Brain microvascular endothelial cell (primary cell): ENCODE measurements at regions not wholly inside any gene's neighbourhood (a gene's known extent, or its start where the extent isn't known, plus 50 kb on each side); places are given as distances from the start of the nearest gene placed in this dataset.
A peak's percentile ranks its signal among the peaks of the same experiment; 100 is the strongest.

Source experiments
- DNase-seq: peaks from one replicate; pipeline ENCODE4 v3.0.0-alpha.2; 2020
- H3K27ac ChIP-seq: fragments of 250-450 bp; sonication (Bioruptor Pico); 2 replicates; pipeline ENCODE4 v1.5.1; 2020; ENCODE audit warnings: mild to moderate bottlenecking, moderate library complexity
- H3K27me3 ChIP-seq: fragments of 250-450 bp; sonication (Bioruptor Pico); replicated peaks from 2 replicates; pipeline ENCODE4 v1.5.1; 2020; ENCODE audit warnings: mild to moderate bottlenecking
- H3K36me3 ChIP-seq: fragments of 250-450 bp; sonication (Bioruptor Pico); replicated peaks from 2 replicates; pipeline ENCODE4 v1.5.1; 2020; ENCODE audit warnings: mild to moderate bottlenecking
- H3K4me3 ChIP-seq: 2 replicates; pipeline ENCODE4 v1.5.1; 2011; ENCODE audit warnings: low read depth, mild to moderate bottlenecking, control low read depth, low read length, moderate library complexity
- CTCF ChIP-seq: IDR thresholded peaks from 2 replicates; pipeline ENCODE4 v1.5.1; 2011; ENCODE audit warnings: low read depth, mild to moderate bottlenecking, moderate library complexity, low read length, control low read depth, inconsistent platforms; ENCODE audit errors: missing control alignments
- in situ Hi-C: cut with HindIII; loops from 2 replicates; pipeline ENCODE4 v1.10.0; 2017; ENCODE audit warnings: low sequenced_read_pairs, low pct_ligation_motif_present

DNA sequence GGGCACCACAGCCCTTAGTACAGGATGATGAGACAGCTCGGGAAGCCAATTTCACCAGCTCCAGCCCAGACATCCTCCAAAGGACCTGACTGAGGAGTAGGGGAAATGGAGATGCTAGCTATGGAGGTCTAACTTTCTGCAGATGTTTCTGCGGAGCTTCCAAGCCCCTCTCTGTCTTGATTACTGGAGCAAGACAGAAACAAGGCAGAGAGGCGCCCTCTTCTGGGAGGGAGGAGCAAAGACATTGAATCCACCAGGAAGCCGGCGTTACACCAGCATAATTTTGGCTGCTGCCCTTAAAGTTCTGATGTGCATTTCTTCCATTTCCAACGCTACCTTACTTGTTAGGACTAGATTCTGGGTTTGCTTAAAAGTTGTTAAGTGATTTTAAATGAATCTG is 107.3 kb upstream of the HSD17B12 start:
- in situ Hi-C loops, result no loop called here
- peaks cover 70% of the 10 kb centered on the region for H3K27me3 ChIP-seq
- H3K36me3 ChIP-seq, result no peaks in the 10 kb centered on the region
- DNase-seq, result no peak
- H3K4me3 ChIP-seq, result no peak overlapping the region
- TF ChIP-seq CTCF, result peak; percentile 79
- no peak overlapping the region for H3K27ac ChIP-seq

DNA sequence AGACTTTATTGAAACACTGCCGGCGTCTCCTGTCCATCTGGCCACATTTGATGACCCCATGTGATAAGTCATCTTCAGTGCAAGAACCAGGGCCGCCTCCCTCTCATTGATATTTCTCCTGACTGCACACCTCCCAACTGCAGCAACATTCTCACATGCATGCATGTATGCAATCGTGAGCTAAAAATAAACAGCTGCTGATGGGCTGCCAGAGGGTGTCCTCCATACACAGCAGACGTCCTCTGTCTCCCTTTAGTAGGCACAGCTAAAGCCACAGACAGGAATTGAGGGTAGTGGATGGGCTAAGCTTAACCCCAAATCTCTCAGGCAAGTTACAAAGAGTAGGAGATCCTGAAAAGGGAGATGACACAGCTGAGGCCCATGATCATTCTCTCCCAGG is 106.7 kb upstream of the HSD17B12 start:
- Histone ChIP-seq H3K4me3 (no peak overlapping the region), H3K36me3 (no peaks in the 10 kb centered on the region), H3K27ac (no peak overlapping the region), H3K27me3 (peaks cover 75% of the 10 kb centered on the region)
- no peak for TF ChIP-seq CTCF
- in situ Hi-C loops, result no loop called here
- no peak for DNase-seq

DNA sequence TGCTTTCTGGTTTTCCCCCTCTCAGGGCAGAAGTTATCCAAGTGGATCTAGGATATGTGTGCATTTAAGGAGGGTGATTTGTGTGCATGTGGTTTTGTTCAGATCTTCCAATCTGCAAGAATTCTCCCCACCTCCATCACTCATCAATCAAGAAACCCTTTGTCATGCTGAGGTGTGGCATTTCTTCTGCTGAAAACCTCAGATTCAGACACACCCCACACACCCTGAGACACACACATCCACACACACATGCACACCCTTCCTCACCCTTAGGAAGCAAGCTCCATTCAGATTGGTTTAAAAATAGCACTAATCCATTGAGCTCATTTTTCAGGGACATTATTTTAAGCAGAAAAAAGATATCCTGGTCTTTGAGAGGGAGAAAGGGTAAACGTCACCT is 106.1 kb upstream of the HSD17B12 start:
- no peak overlapping the region for H3K4me3 ChIP-seq
- TF ChIP-seq CTCF, result no peak
- no peak for DNase-seq
- H3K27me3 ChIP-seq, result peaks cover 73% of the 10 kb centered on the region
- in situ Hi-C loops, result no loop called here
- H3K36me3 ChIP-seq, result no peaks in the 10 kb centered on the region
- H3K27ac ChIP-seq, result no peak overlapping the region

DNA sequence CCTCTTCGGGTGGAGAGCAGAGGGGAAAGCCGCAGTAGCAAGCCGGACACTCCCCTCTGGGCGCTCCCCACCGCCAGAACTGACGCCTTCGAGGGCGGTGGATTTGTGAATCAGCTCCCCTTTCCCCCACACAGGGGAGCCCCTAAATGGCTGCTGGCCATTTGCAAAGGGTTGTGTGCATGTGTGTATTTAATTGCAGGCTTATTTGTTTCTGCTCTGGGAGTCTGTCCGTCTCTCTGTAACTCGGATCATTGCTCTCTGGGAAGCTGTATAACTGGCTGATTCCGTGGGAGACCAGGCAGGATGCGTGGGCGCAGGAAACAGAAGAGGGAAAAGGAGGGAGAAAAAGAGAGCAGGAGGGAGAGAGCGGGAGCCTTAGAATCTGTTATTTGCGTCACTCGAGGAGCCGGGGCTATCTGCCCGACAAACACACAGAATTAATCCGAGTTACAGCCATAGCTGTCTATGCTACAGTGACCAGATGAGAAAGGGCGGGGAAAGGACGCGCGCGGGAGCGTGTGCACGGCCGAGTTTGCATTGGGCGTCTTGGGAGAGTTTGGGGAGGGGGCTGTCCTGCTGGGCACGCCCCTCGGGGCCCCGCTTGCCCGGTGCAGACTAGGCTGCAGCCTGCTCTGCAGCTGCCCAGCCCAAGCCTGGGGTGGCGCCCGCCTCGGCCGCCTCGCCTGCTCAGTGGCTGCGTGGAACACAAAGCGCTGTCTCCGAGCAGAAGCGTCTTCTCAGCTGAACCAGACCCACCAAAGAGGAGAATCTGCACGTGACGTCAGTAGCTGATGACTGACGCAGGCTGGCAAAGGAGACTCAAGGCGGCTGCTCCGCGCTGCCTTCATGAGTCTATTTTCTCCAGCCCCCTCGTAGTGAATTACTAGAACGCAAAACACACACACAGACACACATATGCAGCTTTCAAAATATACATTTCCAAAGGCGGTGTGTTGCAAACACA is 105.3 kb upstream of the HSD17B12 start:
- no peak overlapping the region for H3K27ac ChIP-seq
- no peak for TF ChIP-seq CTCF
- in situ Hi-C loops, result no loop called here

GRCh38 chr11:43575913-43576310 is 104.6 kb upstream of the HSD17B12 start:
- no peak for DNase-seq
- peaks cover 79% of the 10 kb centered on the region for H3K27me3 ChIP-seq
- H3K27ac ChIP-seq, result no peak overlapping the region
- TF ChIP-seq CTCF, result no peak
- H3K4me3 ChIP-seq, result peak overlapping the region; percentile 12
- in situ Hi-C loops, result no loop called here
- H3K36me3 ChIP-seq, result no peaks in the 10 kb centered on the region

More for the DNA sequence above, 105.3 kb upstream of the HSD17B12 start:
- peak overlapping the region; percentile 29 for H3K4me3 ChIP-seq
- H3K27me3 ChIP-seq, result peaks cover 74% of the 10 kb centered on the region
- peak; percentile 36 for DNase-seq
- no peaks in the 10 kb centered on the region for H3K36me3 ChIP-seq
